NT2/D1 (cell line): ENCODE measurements at regions not wholly inside any gene's neighbourhood (a gene's known extent, or its start where the extent isn't known, plus 50 kb on each side); places are given as distances from the start of the nearest gene placed in this dataset.

Source experiments
- SUZ12 ChIP-seq: IDR thresholded peaks from 2 replicates; pipeline ENCODE4 v1.6.1; 2011; ENCODE audit not compliant: insufficient read length, insufficient read depth; ENCODE audit errors: extremely low read depth
- YY1 ChIP-seq: IDR thresholded peaks from 2 replicates; pipeline ENCODE4 v1.6.1; 2011; ENCODE audit not compliant: insufficient read length, insufficient read depth
- ZNF274 ChIP-seq: IDR thresholded peaks from 2 replicates; pipeline ENCODE4 v1.6.1; 2011; ENCODE audit warnings: mild to moderate bottlenecking, low read depth, low read length

DNA sequence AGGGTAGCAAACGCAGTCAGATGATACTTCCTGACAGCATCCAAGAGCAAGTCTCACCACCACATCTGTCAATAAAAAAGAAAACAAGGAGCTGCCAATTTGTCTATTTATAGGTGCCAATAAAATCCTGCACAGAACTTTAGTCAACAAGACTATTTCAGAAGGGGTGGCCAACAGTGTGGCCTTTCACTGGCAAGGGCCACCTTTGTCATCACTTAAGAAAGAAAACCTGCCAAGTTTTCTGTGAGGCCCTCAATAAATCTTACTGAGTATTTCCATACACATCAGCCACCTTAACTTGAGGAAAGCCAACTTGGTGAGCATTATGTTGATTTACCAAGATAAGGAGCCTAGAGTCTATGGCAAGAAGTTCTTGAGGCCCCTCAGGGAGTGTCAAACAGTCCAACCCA lies 312.3 kb downstream of the ENC1 start:
- TF ChIP-seq YY1 (no peak), SUZ12 (no peak), ZNF274 (no peak)
